Hepatocyte (in vitro differentiated cells): ENCODE measurements at regions not wholly inside any gene's neighbourhood (a gene's known extent, or its start where the extent isn't known, plus 50 kb on each side); places are given as distances from the start of the nearest gene placed in this dataset.

Source experiments
- DNase-seq: peaks from one replicate; pipeline ENCODE4 v3.0.0-alpha.2; 2016; ENCODE audit warnings: low spot score
- H2AFZ ChIP-seq: fragments of 200-600 bp; sonication (generic); 2 replicates; pipeline ENCODE4 v1.6.0; 2016; ENCODE audit warnings: antibody characterized with exemption, mild to moderate bottlenecking
- H3K27ac ChIP-seq: fragments of 200-600 bp; sonication (generic); 2 replicates; pipeline ENCODE4 v1.5.1; 2016; ENCODE audit warnings: mild to moderate bottlenecking
- H3K27me3 ChIP-seq: fragments of 200-600 bp; sonication (generic); 2 replicates; pipeline ENCODE4 v1.6.1; 2016
- H3K36me3 ChIP-seq: fragments of 200-600 bp; sonication (generic); replicated peaks from 2 replicates; pipeline ENCODE4 v1.5.1; 2016; ENCODE audit warnings: low read depth; ENCODE audit not compliant: insufficient read depth
- H3K4me1 ChIP-seq: fragments of 200-600 bp; sonication (generic); 2 replicates; pipeline ENCODE4 v1.5.1; 2016; ENCODE audit warnings: mild to moderate bottlenecking, moderate library complexity; ENCODE audit not compliant: insufficient read depth
- H3K4me2 ChIP-seq: fragments of 200-600 bp; sonication (generic); 2 replicates; pipeline ENCODE4 v1.6.0; 2016
- H3K4me3 ChIP-seq: fragments of 200-600 bp; sonication (generic); 2 replicates; pipeline ENCODE4 v1.5.1; 2016; ENCODE audit warnings: mild to moderate bottlenecking
- H3K79me2 ChIP-seq: fragments of 200-600 bp; sonication (generic); 2 replicates; pipeline ENCODE4 v1.6.0; 2017; ENCODE audit warnings: mild to moderate bottlenecking
- H3K9me2 ChIP-seq: fragments of 200-600 bp; sonication (generic); replicated peaks from 2 replicates; pipeline ENCODE4 v1.6.0; 2017; ENCODE audit warnings: mild to moderate bottlenecking; ENCODE audit not compliant: insufficient read depth
- H3K9me3 ChIP-seq: fragments of 200-600 bp; sonication (generic); 2 replicates; pipeline ENCODE4 v1.5.1; 2016; ENCODE audit warnings: low read depth, mild to moderate bottlenecking
- H4K20me1 ChIP-seq: fragments of 200-600 bp; sonication (generic); 2 replicates; pipeline ENCODE4 v1.6.0; 2016; ENCODE audit warnings: mild to moderate bottlenecking; ENCODE audit not compliant: insufficient read depth, poor library complexity, severe bottlenecking
- CTCF ChIP-seq: fragments of 200-600 bp; sonication (generic); IDR thresholded peaks from 2 replicates; pipeline ENCODE4 v1.5.1; 2016; ENCODE audit warnings: antibody characterized with exemption, mild to moderate bottlenecking; ENCODE audit not compliant: poor library complexity
- EZH2 ChIP-seq: fragments of 200-600 bp; sonication (generic); IDR thresholded peaks from 2 replicates; pipeline ENCODE4 v1.6.1; 2016; ENCODE audit warnings: antibody characterized with exemption, mild to moderate bottlenecking, borderline replicate concordance
- EZH2phosphoT487 ChIP-seq: fragments of 200-600 bp; sonication (generic); IDR thresholded peaks from one replicate; pipeline ENCODE4 v1.6.1; 2018; ENCODE audit warnings: antibody characterized with exemption, mild to moderate bottlenecking, low read depth, moderate library complexity; ENCODE audit not compliant: unreplicated experiment, severe bottlenecking
- WGBS: methylation state at CpG from one replicate; pipeline ENCODE4 v1.1.6; 2016; ENCODE audit warnings: low lambda C conversion rate; ENCODE audit errors: missing lambda C conversion rate; 5-methylcytosine and 5-hydroxymethylcytosine counted together

GRCh38 chr1:60448850-60449249, 375.3 kb upstream of the C1orf87 start:
- no peak overlapping the region for H3K4me2 ChIP-seq
- TF ChIP-seq CTCF, result no peak
- no peak for TF ChIP-seq EZH2
- no peak for TF ChIP-seq EZH2phosphoT487
- DNase-seq, result no peak

GRCh38 chr1:60444680-60445079, 371.1 kb upstream of the C1orf87 start:
- 91% methylated on average over 1 of the region's 1 CpG for WGBS
- Histone ChIP-seq H3K4me2 (no peak overlapping the region), H3K27me3 (no peaks in the 10 kb centered on the region), H4K20me1 (no peaks in the 10 kb centered on the region), H3K27ac (no peak overlapping the region), H3K36me3 (no peaks in the 10 kb centered on the region), H3K4me1 (no peaks in the 10 kb centered on the region), H3K9me3 (no peaks in the 10 kb centered on the region), H3K79me2 (no peaks in the 10 kb centered on the region), H2AFZ (no peak overlapping the region), H3K9me2 (no peaks in the 10 kb centered on the region), H3K4me3 (no peak overlapping the region)
- TF ChIP-seq EZH2 (no peak), CTCF (no peak), EZH2phosphoT487 (no peak)
- no peak for DNase-seq

More at GRCh38 chr1:60448850-60449249, 375.3 kb upstream of the C1orf87 start:
- H3K4me1 ChIP-seq, result no peaks in the 10 kb centered on the region
- H4K20me1 ChIP-seq, result no peaks in the 10 kb centered on the region
- H3K9me2 ChIP-seq, result no peaks in the 10 kb centered on the region
- H3K4me3 ChIP-seq, result no peak overlapping the region
- no peaks in the 10 kb centered on the region for H3K27me3 ChIP-seq
- H3K9me3 ChIP-seq, result no peaks in the 10 kb centered on the region
- no peaks in the 10 kb centered on the region for H3K36me3 ChIP-seq
- H3K79me2 ChIP-seq, result no peaks in the 10 kb centered on the region
- WGBS, result 84% methylated on average over 1 of the region's 1 CpG
- no peak overlapping the region for H3K27ac ChIP-seq
- no peak overlapping the region for H2AFZ ChIP-seq

- WGBS, result 81% methylated on average over 2 of the region's 2 CpGs
- no peak overlapping the region for H3K4me2 ChIP-seq
- no peaks in the 10 kb centered on the region for H3K9me2 ChIP-seq
- H3K4me1 ChIP-seq, result no peaks in the 10 kb centered on the region
- no peaks in the 10 kb centered on the region for H3K79me2 ChIP-seq
- no peaks in the 10 kb centered on the region for H3K9me3 ChIP-seq
- DNase-seq, result no peak
- no peak for TF ChIP-seq EZH2phosphoT487
- no peak for TF ChIP-seq EZH2
- no peak for TF ChIP-seq CTCF
- no peaks in the 10 kb centered on the region for H3K27me3 ChIP-seq
- H4K20me1 ChIP-seq, result no peaks in the 10 kb centered on the region
- no peak overlapping the region for H2AFZ ChIP-seq
- H3K27ac ChIP-seq, result no peak overlapping the region
- H3K4me3 ChIP-seq, result no peak overlapping the region
- H3K36me3 ChIP-seq, result no peaks in the 10 kb centered on the region
These were observed 362.6 kb upstream of the C1orf87 start for GRCh38 chr1:60436186-60436585.

- H3K27me3 ChIP-seq, result no peaks in the 10 kb centered on the region
- no peak overlapping the region for H2AFZ ChIP-seq
- H3K9me3 ChIP-seq, result no peaks in the 10 kb centered on the region
- H3K9me2 ChIP-seq, result no peaks in the 10 kb centered on the region
- H3K27ac ChIP-seq, result no peak overlapping the region
- no peak for DNase-seq
- H4K20me1 ChIP-seq, result no peaks in the 10 kb centered on the region
- H3K79me2 ChIP-seq, result no peaks in the 10 kb centered on the region
- WGBS, result 90% methylated on average over 2 of the region's 2 CpGs
- H3K4me1 ChIP-seq, result no peaks in the 10 kb centered on the region
- H3K4me3 ChIP-seq, result no peak overlapping the region
- TF ChIP-seq CTCF (no peak), EZH2phosphoT487 (no peak), EZH2 (no peak)
- H3K4me2 ChIP-seq, result no peak overlapping the region
- no peaks in the 10 kb centered on the region for H3K36me3 ChIP-seq
These were observed 358.0 kb upstream of the C1orf87 start for GRCh38 chr1:60431593-60431992.
